Brain microvascular endothelial cell (primary cell): ENCODE measurements at regions not wholly inside any gene's neighbourhood (a gene's known extent, or its start where the extent isn't known, plus 50 kb on each side); places are given as distances from the start of the nearest gene placed in this dataset.

Source experiments
- DNase-seq: peaks from one replicate; pipeline ENCODE4 v3.0.0-alpha.2; 2020
- H3K27ac ChIP-seq: fragments of 250-450 bp; sonication (Bioruptor Pico); 2 replicates; pipeline ENCODE4 v1.5.1; 2020; ENCODE audit warnings: mild to moderate bottlenecking, moderate library complexity
- H3K27me3 ChIP-seq: fragments of 250-450 bp; sonication (Bioruptor Pico); replicated peaks from 2 replicates; pipeline ENCODE4 v1.5.1; 2020; ENCODE audit warnings: mild to moderate bottlenecking
- H3K36me3 ChIP-seq: fragments of 250-450 bp; sonication (Bioruptor Pico); replicated peaks from 2 replicates; pipeline ENCODE4 v1.5.1; 2020; ENCODE audit warnings: mild to moderate bottlenecking
- H3K4me3 ChIP-seq: 2 replicates; pipeline ENCODE4 v1.5.1; 2011; ENCODE audit warnings: low read depth, mild to moderate bottlenecking, control low read depth, low read length, moderate library complexity
- CTCF ChIP-seq: IDR thresholded peaks from 2 replicates; pipeline ENCODE4 v1.5.1; 2011; ENCODE audit warnings: low read depth, mild to moderate bottlenecking, moderate library complexity, low read length, control low read depth, inconsistent platforms; ENCODE audit errors: missing control alignments
- in situ Hi-C: cut with HindIII; loops from 2 replicates; pipeline ENCODE4 v1.10.0; 2017; ENCODE audit warnings: low sequenced_read_pairs, low pct_ligation_motif_present

DNA sequence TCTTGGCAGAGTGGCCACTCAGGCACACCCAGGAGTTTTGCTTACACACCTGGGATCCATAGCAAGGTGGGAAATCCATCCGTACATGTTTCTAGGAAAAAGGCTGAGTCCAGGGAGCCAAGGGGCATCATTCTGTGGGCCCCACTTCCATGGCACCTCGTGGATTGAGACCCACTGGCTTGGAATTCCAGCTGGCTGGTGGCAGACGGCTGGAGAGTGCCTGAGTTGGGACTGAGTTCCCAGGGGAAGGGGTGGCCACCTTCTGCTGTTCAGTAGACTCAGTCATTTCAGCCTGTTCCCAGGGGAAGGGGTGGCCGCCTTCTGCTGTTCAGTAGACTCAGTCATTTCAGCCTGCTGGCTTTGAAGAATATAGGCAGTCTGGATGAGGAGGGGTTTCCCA lies 366.0 kb upstream of the GRIA3 start:
- Histone ChIP-seq H3K36me3 (no peaks in the 10 kb centered on the region), H3K27me3 (no peaks in the 10 kb centered on the region), H3K4me3 (no peak overlapping the region), H3K27ac (no peak overlapping the region)
- no peak for DNase-seq
- TF ChIP-seq CTCF: no peak
- in situ Hi-C loops: no loop called here

- Histone ChIP-seq H3K27me3 (no peaks in the 10 kb centered on the region), H3K36me3 (no peaks in the 10 kb centered on the region), H3K27ac (no peak overlapping the region), H3K4me3 (no peak overlapping the region)
- in situ Hi-C loops: no loop called here
- DNase-seq: no peak
- no peak for TF ChIP-seq CTCF
Measured at GRCh38 chrX:122833230-122833629, 350.8 kb upstream of the GRIA3 start.

DNA sequence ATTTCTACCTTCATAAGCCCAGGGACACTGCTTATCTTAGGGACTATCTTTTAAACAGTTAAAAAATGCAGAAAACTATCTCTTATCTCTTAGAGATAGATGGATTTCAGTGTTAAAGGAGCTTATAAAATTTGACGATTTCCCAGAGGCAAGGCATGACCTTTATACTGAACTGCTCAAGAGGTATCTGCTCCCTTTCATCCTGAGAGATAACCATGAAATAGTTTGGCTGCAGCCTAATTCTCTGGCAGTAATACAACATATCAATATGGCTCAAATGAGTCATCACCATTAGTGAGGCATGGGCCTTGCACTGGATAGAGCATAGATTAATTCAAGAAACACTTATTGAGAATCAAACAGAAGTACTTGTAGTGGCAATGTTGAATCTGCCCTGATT lies 348.2 kb upstream of the GRIA3 start:
- Histone ChIP-seq H3K27me3 (no peaks in the 10 kb centered on the region), H3K27ac (no peak overlapping the region), H3K4me3 (no peak overlapping the region), H3K36me3 (no peaks in the 10 kb centered on the region)
- in situ Hi-C loops: no loop called here
- TF ChIP-seq CTCF: no peak
- no peak for DNase-seq

GRCh38 chrX:122850326-122850725 lies 333.8 kb upstream of the GRIA3 start:
- no peak for TF ChIP-seq CTCF
- Histone ChIP-seq H3K36me3 (no peaks in the 10 kb centered on the region), H3K4me3 (no peak overlapping the region), H3K27ac (no peak overlapping the region), H3K27me3 (no peaks in the 10 kb centered on the region)
- in situ Hi-C loops: no loop called here
- no peak for DNase-seq

DNA sequence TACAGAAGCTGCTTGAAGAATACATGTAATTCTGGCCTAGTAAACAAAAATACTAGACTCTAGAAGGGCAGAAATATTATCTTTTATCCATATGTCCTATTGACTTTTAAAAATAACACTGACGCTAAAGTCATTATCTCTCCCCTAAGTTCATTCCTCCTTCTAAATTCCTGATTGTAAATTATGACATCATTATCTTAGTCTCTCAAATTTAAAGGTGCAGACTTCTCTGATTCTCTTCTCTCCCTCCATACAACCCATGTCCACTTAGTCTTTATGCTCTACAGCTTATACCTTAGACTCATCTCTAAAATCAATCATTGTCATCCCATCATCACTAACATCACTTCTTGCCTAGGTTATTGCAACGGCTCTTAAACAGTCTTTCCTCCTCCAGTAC lies 327.9 kb upstream of the GRIA3 start:
- Histone ChIP-seq H3K27ac (no peak overlapping the region), H3K4me3 (no peak overlapping the region), H3K27me3 (no peaks in the 10 kb centered on the region), H3K36me3 (no peaks in the 10 kb centered on the region)
- DNase-seq: no peak
- in situ Hi-C loops: no loop called here
- no peak for TF ChIP-seq CTCF

DNA sequence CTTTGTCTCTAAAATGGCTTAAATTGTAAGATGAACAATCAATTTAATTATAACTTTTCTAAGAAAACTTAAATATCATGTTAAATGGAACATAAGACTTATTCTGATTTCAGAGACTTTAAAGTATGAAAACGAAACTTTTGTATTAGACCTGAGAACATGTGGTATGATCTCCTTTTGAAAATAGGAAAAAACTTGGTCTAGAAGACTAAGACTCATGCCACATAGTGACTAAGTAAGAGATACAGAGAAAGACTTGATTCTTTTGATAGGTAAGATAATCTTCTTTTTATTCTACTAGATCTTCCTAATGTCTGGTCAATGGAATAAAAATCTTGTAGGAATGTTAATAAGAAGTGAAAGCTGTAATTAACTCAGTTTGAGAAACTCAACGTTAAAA lies 326.3 kb upstream of the GRIA3 start:
- no peaks in the 10 kb centered on the region for H3K27me3 ChIP-seq
- in situ Hi-C loops: no loop called here
- H3K4me3 ChIP-seq: no peak overlapping the region
- H3K27ac ChIP-seq: no peak overlapping the region
- no peaks in the 10 kb centered on the region for H3K36me3 ChIP-seq
- no peak for DNase-seq
- no peak for TF ChIP-seq CTCF
